Endodermal cell (in vitro differentiated cells): ENCODE measurements at regions not wholly inside any gene's neighbourhood (a gene's known extent, or its start where the extent isn't known, plus 50 kb on each side); places are given as distances from the start of the nearest gene placed in this dataset.

Experiments
- DNase-seq: peaks from one replicate; pipeline ENCODE4 v3.0.0-alpha.2; 2017
- H3K27ac ChIP-seq: 2 replicates; pipeline ENCODE4 v1.5.1; 2013; ENCODE audit warnings: mild to moderate bottlenecking, low read depth, low read length, moderate library complexity
- H3K27me3 ChIP-seq: 2 replicates; pipeline ENCODE4 v1.6.1; 2013; ENCODE audit warnings: mild to moderate bottlenecking, low read length, moderate library complexity; ENCODE audit not compliant: insufficient read depth, control insufficient read depth, poor library complexity, severe bottlenecking
- H3K36me3 ChIP-seq: 2 replicates; pipeline ENCODE4 v1.7.0; 2013; ENCODE audit warnings: mild to moderate bottlenecking, low read length, moderate library complexity; ENCODE audit not compliant: control insufficient read depth, insufficient read depth
- H3K4me1 ChIP-seq: one replicate; pipeline ENCODE4 v1.7.0; 2013; ENCODE audit warnings: low read length; ENCODE audit not compliant: control insufficient read depth, insufficient read depth
- H3K4me3 ChIP-seq: 2 replicates; pipeline ENCODE4 v1.5.1; 2013; ENCODE audit warnings: mild to moderate bottlenecking, low read length, moderate library complexity
- H3K9ac ChIP-seq: 2 replicates; pipeline ENCODE4 v1.6.1; 2013; ENCODE audit warnings: mild to moderate bottlenecking, low read length, moderate library complexity; ENCODE audit not compliant: poor library complexity, severe bottlenecking; ENCODE audit errors: extremely low read depth
- H3K9me3 ChIP-seq: 2 replicates; pipeline ENCODE4 v1.6.1; 2013; ENCODE audit warnings: mild to moderate bottlenecking, low read length, moderate library complexity; ENCODE audit not compliant: control insufficient read depth
- H3K27ac Mint-ChIP-seq: 2 replicates; pipeline ENCODE4 v1.8.0; 2020; ENCODE audit warnings: mixed read lengths
- H3K27me3 Mint-ChIP-seq: 2 replicates; pipeline ENCODE4 v1.8.0; 2021; ENCODE audit warnings: mild to moderate bottlenecking, mixed read lengths; ENCODE audit not compliant: insufficient read depth
- H3K36me3 Mint-ChIP-seq: 2 replicates; pipeline ENCODE4 v1.8.0; 2020; ENCODE audit warnings: low read depth, mixed read lengths
- H3K4me1 Mint-ChIP-seq: 2 replicates; pipeline ENCODE4 v1.8.0; 2020; ENCODE audit warnings: mixed read lengths
- H3K4me3 Mint-ChIP-seq: 2 replicates; pipeline ENCODE4 v1.8.0; 2020; ENCODE audit warnings: mild to moderate bottlenecking, moderate library complexity, mixed read lengths
- H3K9me3 Mint-ChIP-seq: 2 replicates; pipeline ENCODE4 v1.8.0; 2020; ENCODE audit warnings: mild to moderate bottlenecking, mixed read lengths
- WGBS, 2 experiments: methylation state at CpG; one replicate each; pipeline versions ENCODE4 v1.1.5 to v1.1.7; 2013; ENCODE audit warnings: missing lambda C conversion rate in 2 of 2, mixed read lengths in 1 of 2; ENCODE audit not compliant: insufficient coverage in 1 of 2, insufficient read length in 1 of 2; 5-methylcytosine and 5-hydroxymethylcytosine counted together
- TF ChIP-seq, protein P1 (sequence below): fragments of 200-600 bp; sonication (generic); conservative IDR thresholded peaks from 2 replicates; pipeline ENCODE4 v1.5.0; 2021; ENCODE audit warnings: antibody characterized with exemption, mild to moderate bottlenecking

DNA sequence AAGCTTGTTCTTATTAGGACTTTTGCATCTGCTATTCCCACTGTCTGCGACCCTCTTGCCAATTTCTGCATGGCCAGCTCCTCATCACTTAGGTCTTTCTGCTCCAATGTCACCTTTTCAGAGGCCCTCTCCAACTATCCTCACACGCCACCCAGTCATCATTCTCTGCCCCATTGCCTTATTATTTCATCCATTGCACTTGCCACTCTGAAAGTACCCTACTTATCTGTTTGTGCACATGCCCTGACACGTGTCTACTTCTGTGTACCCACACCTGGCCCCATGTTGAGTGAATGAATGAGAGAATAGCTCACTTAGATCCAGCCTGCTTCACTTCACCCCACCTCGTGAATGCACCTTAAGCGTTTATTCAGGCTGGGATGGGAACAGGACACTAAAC, 218.7 kb upstream of the TBX3 start:
- H3K36me3 ChIP-seq: no peaks in the 10 kb centered on the region
- H3K4me3 ChIP-seq: no peak overlapping the region
- no peak overlapping the region for H3K4me3 Mint-ChIP-seq
- TF ChIP-seq, protein P1, sequence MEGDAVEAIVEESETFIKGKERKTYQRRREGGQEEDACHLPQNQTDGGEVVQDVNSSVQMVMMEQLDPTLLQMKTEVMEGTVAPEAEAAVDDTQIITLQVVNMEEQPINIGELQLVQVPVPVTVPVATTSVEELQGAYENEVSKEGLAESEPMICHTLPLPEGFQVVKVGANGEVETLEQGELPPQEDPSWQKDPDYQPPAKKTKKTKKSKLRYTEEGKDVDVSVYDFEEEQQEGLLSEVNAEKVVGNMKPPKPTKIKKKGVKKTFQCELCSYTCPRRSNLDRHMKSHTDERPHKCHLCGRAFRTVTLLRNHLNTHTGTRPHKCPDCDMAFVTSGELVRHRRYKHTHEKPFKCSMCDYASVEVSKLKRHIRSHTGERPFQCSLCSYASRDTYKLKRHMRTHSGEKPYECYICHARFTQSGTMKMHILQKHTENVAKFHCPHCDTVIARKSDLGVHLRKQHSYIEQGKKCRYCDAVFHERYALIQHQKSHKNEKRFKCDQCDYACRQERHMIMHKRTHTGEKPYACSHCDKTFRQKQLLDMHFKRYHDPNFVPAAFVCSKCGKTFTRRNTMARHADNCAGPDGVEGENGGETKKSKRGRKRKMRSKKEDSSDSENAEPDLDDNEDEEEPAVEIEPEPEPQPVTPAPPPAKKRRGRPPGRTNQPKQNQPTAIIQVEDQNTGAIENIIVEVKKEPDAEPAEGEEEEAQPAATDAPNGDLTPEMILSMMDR: no peak
- peaks cover 4% of the 10 kb centered on the region for H3K9me3 ChIP-seq
- no peaks in the 10 kb centered on the region for H3K27me3 ChIP-seq
- H3K9me3 Mint-ChIP-seq: no peaks in the 10 kb centered on the region
- no peaks in the 10 kb centered on the region for H3K36me3 Mint-ChIP-seq
- H3K27ac Mint-ChIP-seq: no peak overlapping the region
- DNase-seq: peak; percentile 55
- WGBS, 2 experiments: 89 to 92% methylated on average over 3 to 5 of the region's 5 CpGs
- H3K27me3 Mint-ChIP-seq: peaks cover 9% of the 10 kb centered on the region
- no peak overlapping the region for H3K9ac ChIP-seq
- peaks cover 10% of the 10 kb centered on the region for H3K4me1 Mint-ChIP-seq
- no peak overlapping the region for H3K27ac ChIP-seq
- peaks cover 8% of the 10 kb centered on the region for H3K4me1 ChIP-seq

GRCh38 chr12:114901316-114901715, 217.3 kb upstream of the TBX3 start:
- H3K4me3 Mint-ChIP-seq: no peak overlapping the region
- H3K4me1 Mint-ChIP-seq: peaks cover 14% of the 10 kb centered on the region
- no peaks in the 10 kb centered on the region for H3K36me3 Mint-ChIP-seq
- peaks cover 9% of the 10 kb centered on the region for H3K27me3 Mint-ChIP-seq
- no peak overlapping the region for H3K4me3 ChIP-seq
- H3K9me3 Mint-ChIP-seq: no peaks in the 10 kb centered on the region
- WGBS, 2 experiments: 46% methylated on average over 3 of the region's 4 CpGs; no CpG with 5 or more reads in 1 of the 2 experiments
- H3K27ac ChIP-seq: no peak overlapping the region
- H3K27ac Mint-ChIP-seq: no peak overlapping the region
- peaks cover 4% of the 10 kb centered on the region for H3K9me3 ChIP-seq
- H3K4me1 ChIP-seq: peaks cover 8% of the 10 kb centered on the region
- no peaks in the 10 kb centered on the region for H3K36me3 ChIP-seq
- no peak for DNase-seq
- TF ChIP-seq, protein P1: no peak
- no peaks in the 10 kb centered on the region for H3K27me3 ChIP-seq
- no peak overlapping the region for H3K9ac ChIP-seq

DNA sequence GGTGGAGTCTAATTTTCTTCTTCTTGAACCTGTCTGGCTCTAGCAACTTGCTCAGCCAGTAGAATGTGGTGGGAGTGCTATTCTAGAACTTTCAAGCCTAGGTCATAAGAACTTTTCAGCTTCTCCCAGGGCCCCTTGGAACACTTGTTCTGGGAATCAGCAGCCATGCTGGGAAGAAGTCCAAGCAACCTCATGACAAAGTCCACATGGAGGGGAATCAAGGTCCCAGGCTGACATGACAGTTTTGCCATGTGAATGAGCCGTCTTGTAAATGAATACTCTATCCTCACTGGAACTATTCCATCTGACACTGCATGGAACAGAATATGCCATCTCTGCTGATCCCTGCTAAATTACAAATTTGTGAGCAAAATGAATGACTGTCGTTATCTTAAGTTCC, 214.2 kb upstream of the TBX3 start:
- H3K27ac ChIP-seq: no peak overlapping the region
- Mint-ChIP-seq H3K4me1 (peaks cover 21% of the 10 kb centered on the region), H3K27me3 (peaks cover 9% of the 10 kb centered on the region), H3K9me3 (no peaks in the 10 kb centered on the region), H3K36me3 (no peaks in the 10 kb centered on the region), H3K27ac (no peak overlapping the region), H3K4me3 (no peak overlapping the region)
- H3K9ac ChIP-seq: no peak overlapping the region
- H3K4me3 ChIP-seq: no peak overlapping the region
- TF ChIP-seq, protein P1: no peak
- peaks cover 8% of the 10 kb centered on the region for H3K4me1 ChIP-seq
- H3K36me3 ChIP-seq: no peaks in the 10 kb centered on the region
- H3K27me3 ChIP-seq: no peaks in the 10 kb centered on the region
- 92 to 100% methylated on average over 2 of the region's 2 CpGs for WGBS, 2 experiments
- no peaks in the 10 kb centered on the region for H3K9me3 ChIP-seq
- DNase-seq: no peak
